RWPE2 (cell line): ENCODE measurements at regions not wholly inside any gene's neighbourhood (a gene's known extent, or its start where the extent isn't known, plus 50 kb on each side); places are given as distances from the start of the nearest gene placed in this dataset.
"Not testable (repeated sequence)": the region's sequence is repeated elsewhere in the genome, so short reads cannot be mapped to it uniquely, and the experiment has no call there.

Source experiments
- ATAC-seq: fragments of 200-7000 bp; cut with Tn5 transposase; 3 replicates; pipeline ENCODE4 v1.9.1; 2021; ENCODE audit warnings: low read depth
- DNase-seq: peaks from one replicate; pipeline ENCODE4 v3.0.0-alpha.2; 2020; ENCODE audit warnings: low spot score
- H3K27ac ChIP-seq: fragments of 450-650 bp; 2 replicates; pipeline ENCODE4 v1.5.1; 2017; ENCODE audit warnings: mild to moderate bottlenecking; ENCODE audit not compliant: poor library complexity, severe bottlenecking
- H3K27me3 ChIP-seq: fragments of 250-450 bp; sonication (Bioruptor Pico); 2 replicates; pipeline ENCODE4 v1.5.1; 2021; ENCODE audit warnings: mild to moderate bottlenecking, moderate library complexity; ENCODE audit not compliant: insufficient read depth, poor library complexity, severe bottlenecking
- H3K36me3 ChIP-seq: fragments of 250-450 bp; sonication (Bioruptor Pico); 2 replicates; pipeline ENCODE4 v1.5.1; 2020; ENCODE audit warnings: low read depth, mild to moderate bottlenecking, moderate library complexity
- H3K4me1 ChIP-seq: fragments of 250-450 bp; sonication (Bioruptor Pico); 2 replicates; pipeline ENCODE4 v1.5.1; 2021; ENCODE audit warnings: mild to moderate bottlenecking, moderate library complexity; ENCODE audit not compliant: insufficient read depth, poor library complexity, severe bottlenecking
- H3K4me3 ChIP-seq: fragments of 250-450 bp; sonication (Bioruptor Pico); 2 replicates; pipeline ENCODE4 v1.5.1; 2021; ENCODE audit warnings: mild to moderate bottlenecking, moderate library complexity; ENCODE audit not compliant: severe bottlenecking
- H3K9me3 ChIP-seq: fragments of 250-450 bp; sonication (Bioruptor Pico); 2 replicates; pipeline ENCODE4 v1.5.1; 2021; ENCODE audit warnings: mild to moderate bottlenecking, moderate library complexity; ENCODE audit not compliant: severe bottlenecking
- TF ChIP-seq, protein P1 (sequence below): fragments of 450-650 bp; IDR thresholded peaks from one replicate; pipeline ENCODE4 v1.5.1; 2017; ENCODE audit warnings: mild to moderate bottlenecking, moderate library complexity; ENCODE audit not compliant: poor library complexity, severe bottlenecking

- ATAC-seq: no peak
- no peak for DNase-seq
- H3K27ac ChIP-seq: no peak overlapping the region
- peaks cover 14% of the 10 kb centered on the region for H3K4me1 ChIP-seq
- no peaks in the 10 kb centered on the region for H3K9me3 ChIP-seq
- no peak overlapping the region for H3K4me3 ChIP-seq
- TF ChIP-seq, protein P1, sequence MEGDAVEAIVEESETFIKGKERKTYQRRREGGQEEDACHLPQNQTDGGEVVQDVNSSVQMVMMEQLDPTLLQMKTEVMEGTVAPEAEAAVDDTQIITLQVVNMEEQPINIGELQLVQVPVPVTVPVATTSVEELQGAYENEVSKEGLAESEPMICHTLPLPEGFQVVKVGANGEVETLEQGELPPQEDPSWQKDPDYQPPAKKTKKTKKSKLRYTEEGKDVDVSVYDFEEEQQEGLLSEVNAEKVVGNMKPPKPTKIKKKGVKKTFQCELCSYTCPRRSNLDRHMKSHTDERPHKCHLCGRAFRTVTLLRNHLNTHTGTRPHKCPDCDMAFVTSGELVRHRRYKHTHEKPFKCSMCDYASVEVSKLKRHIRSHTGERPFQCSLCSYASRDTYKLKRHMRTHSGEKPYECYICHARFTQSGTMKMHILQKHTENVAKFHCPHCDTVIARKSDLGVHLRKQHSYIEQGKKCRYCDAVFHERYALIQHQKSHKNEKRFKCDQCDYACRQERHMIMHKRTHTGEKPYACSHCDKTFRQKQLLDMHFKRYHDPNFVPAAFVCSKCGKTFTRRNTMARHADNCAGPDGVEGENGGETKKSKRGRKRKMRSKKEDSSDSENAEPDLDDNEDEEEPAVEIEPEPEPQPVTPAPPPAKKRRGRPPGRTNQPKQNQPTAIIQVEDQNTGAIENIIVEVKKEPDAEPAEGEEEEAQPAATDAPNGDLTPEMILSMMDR: no peak
- H3K36me3 ChIP-seq: no peaks in the 10 kb centered on the region
- no peaks in the 10 kb centered on the region for H3K27me3 ChIP-seq
These were observed 407.5 kb downstream of the MED13L start for GRCh38 chr12:115870021-115870420.

DNA sequence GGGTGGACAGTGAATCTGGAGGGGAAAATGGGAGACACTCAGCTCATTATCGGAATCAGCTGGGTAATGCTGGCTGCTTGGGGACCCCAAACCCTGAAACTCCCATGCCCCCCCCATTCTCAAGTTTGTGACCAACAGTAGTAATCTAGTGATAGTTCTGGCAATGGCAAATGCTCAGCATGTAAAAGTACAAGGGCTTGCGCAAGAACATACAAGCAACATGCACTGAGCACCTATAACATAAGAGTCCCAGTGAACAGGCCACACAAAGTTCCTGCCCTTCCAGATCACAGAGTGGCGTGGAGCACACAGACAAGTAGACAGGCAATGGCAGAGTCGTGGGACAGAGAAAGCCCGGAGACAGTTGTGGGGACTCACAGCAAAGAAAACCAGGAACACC, 407.9 kb downstream of the MED13L start:
- no peak overlapping the region for H3K4me3 ChIP-seq
- peaks cover 14% of the 10 kb centered on the region for H3K4me1 ChIP-seq
- H3K36me3 ChIP-seq: no peaks in the 10 kb centered on the region
- H3K9me3 ChIP-seq: no peaks in the 10 kb centered on the region
- no peak overlapping the region for H3K27ac ChIP-seq
- TF ChIP-seq, protein P1: no peak
- ATAC-seq: no peak
- H3K27me3 ChIP-seq: no peaks in the 10 kb centered on the region
- no peak for DNase-seq

GRCh38 chr12:115868624-115869023, 408.9 kb downstream of the MED13L start:
- Histone ChIP-seq H3K27ac (no peak overlapping the region), H3K27me3 (no peaks in the 10 kb centered on the region), H3K36me3 (no peaks in the 10 kb centered on the region), H3K4me3 (no peak overlapping the region), H3K9me3 (no peaks in the 10 kb centered on the region), H3K4me1 (peaks cover 14% of the 10 kb centered on the region)
- DNase-seq (no peak), ATAC-seq (no peak)
- TF ChIP-seq, protein P1: no peak

- ATAC-seq: no peak
- Histone ChIP-seq H3K27ac (no peak overlapping the region), H3K27me3 (no peaks in the 10 kb centered on the region), H3K4me1 (peaks cover 8% of the 10 kb centered on the region), H3K9me3 (no peaks in the 10 kb centered on the region), H3K36me3 (no peaks in the 10 kb centered on the region), H3K4me3 (no peak overlapping the region)
- DNase-seq: no peak
- TF ChIP-seq, protein P1: no peak
These were observed 409.6 kb downstream of the MED13L start for GRCh38 chr12:115867854-115868253.

DNA sequence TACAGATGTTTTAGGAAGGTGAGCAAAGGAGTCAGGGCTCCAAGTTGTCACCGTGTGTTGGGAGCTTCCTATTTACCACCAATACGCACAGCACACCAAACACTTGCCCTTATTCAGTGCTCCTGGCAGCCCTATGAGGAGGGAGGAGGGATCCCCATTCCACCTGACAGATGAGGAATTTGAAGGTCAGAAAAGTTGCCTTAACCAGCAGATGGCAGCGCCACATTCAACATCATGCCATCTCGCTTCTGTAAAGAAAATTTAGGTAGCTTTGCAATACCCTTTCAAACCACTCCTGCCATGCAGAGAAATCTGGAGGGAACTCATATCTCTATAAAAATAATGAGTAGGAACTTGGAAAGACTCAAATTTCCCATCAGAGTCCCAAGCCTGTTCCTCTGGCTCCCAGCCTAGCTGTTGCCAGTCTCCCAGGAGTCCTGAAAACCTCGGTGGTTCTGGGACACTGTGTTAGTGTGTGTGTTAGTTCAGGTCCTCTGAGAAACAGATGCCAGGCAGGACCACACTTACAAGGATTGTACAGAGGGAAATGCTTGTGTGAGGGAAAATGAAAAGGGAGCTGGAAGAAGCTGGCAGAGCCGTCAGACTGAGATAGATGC, 410.5 kb downstream of the MED13L start:
- no peak overlapping the region for H3K27ac ChIP-seq
- no peak overlapping the region for H3K4me3 ChIP-seq
- TF ChIP-seq, protein P1: peak; percentile 52
- H3K4me1 ChIP-seq: no peaks in the 10 kb centered on the region
- no peaks in the 10 kb centered on the region for H3K9me3 ChIP-seq
- no peak for DNase-seq
- no peaks in the 10 kb centered on the region for H3K36me3 ChIP-seq
- ATAC-seq: peak; percentile 54; the same call in 1 of the 3 replicates
- H3K27me3 ChIP-seq: no peaks in the 10 kb centered on the region

DNA sequence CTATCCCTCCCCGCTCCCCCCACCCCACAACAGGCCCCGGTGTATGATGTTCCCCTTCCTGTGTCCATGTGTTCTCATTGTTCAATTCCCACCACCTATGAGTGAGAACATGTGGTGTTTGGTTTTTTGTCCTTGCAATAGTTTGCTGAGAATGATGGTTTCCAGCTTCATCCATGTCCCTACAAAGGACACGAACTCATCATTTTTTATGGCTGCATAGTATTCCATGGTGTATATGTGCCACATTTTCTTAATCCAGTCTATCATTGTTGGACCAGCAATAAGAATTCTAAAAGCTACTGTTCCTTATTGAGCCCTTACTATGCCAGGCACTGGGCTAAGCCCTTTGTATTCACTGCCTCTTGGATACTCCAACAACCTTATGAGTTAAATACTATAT, 411.2 kb downstream of the MED13L start:
- DNase-seq, H3K9me3 ChIP-seq, H3K4me3 ChIP-seq, ATAC-seq, H3K27ac ChIP-seq, H3K27me3 ChIP-seq, H3K36me3 ChIP-seq, H3K4me1 ChIP-seq: not testable (repeated sequence)
